ENCODE measurements at regions not wholly inside any gene's neighbourhood (a gene's known extent, or its start where the extent isn't known, plus 50 kb on each side); places are given as distances from the start of the nearest gene placed in this dataset.

DNA sequence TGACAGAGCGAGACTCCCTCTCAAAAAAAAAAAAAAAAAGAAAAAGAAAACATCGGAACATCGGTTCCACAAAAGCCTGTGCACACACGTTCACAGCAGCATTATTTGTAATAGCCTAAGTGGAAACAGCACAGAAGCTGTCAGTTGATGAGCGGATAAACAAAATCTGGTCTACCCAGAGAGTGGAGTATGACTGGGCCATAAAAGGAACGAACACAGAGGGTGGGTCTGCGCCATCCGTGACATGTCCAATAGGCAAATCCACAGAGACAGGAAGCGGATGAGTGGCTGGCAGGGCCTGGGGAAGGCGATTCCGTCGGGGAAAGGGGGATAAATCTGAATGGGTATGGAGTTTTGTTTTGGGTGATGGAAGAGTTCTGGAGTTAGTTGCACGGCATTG, 212.2 kb upstream of the CIBAR2 start:
- TF ChIP-seq, protein P1, sequence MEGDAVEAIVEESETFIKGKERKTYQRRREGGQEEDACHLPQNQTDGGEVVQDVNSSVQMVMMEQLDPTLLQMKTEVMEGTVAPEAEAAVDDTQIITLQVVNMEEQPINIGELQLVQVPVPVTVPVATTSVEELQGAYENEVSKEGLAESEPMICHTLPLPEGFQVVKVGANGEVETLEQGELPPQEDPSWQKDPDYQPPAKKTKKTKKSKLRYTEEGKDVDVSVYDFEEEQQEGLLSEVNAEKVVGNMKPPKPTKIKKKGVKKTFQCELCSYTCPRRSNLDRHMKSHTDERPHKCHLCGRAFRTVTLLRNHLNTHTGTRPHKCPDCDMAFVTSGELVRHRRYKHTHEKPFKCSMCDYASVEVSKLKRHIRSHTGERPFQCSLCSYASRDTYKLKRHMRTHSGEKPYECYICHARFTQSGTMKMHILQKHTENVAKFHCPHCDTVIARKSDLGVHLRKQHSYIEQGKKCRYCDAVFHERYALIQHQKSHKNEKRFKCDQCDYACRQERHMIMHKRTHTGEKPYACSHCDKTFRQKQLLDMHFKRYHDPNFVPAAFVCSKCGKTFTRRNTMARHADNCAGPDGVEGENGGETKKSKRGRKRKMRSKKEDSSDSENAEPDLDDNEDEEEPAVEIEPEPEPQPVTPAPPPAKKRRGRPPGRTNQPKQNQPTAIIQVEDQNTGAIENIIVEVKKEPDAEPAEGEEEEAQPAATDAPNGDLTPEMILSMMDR (IDR thresholded peaks at IDR 0.05): no peak
- TF ChIP-seq POLR2A (IDR thresholded peaks at IDR 0.05): no peak

Data from heart left ventricle (tissue), 13 donors.